Glutamatergic neuron (in vitro differentiated cells): ENCODE measurements at regions not wholly inside any gene's neighbourhood (a gene's known extent, or its start where the extent isn't known, plus 50 kb on each side); places are given as distances from the start of the nearest gene placed in this dataset.

Experiments
- DNase-seq: peaks from one replicate; pipeline ENCODE4 v3.0.0; 2022
- H3K27ac Mint-ChIP-seq: one replicate; pipeline ENCODE4 v1.8.0; 2020; ENCODE audit warnings: mild to moderate bottlenecking, mixed read lengths, inconsistent platforms; ENCODE audit not compliant: unreplicated experiment
- H3K27me3 Mint-ChIP-seq: one replicate; pipeline ENCODE4 v1.8.0; 2020; ENCODE audit warnings: mild to moderate bottlenecking, moderate library complexity, mixed read lengths, inconsistent platforms; ENCODE audit not compliant: unreplicated experiment
- H3K36me3 Mint-ChIP-seq: one replicate; pipeline ENCODE4 v1.8.0; 2020; ENCODE audit warnings: mild to moderate bottlenecking, mixed read lengths, inconsistent platforms; ENCODE audit not compliant: unreplicated experiment
- H3K4me1 Mint-ChIP-seq: one replicate; pipeline ENCODE4 v1.8.0; 2020; ENCODE audit warnings: mild to moderate bottlenecking, low read depth, mixed read lengths, inconsistent platforms; ENCODE audit not compliant: unreplicated experiment
- H3K4me3 Mint-ChIP-seq: one replicate; pipeline ENCODE4 v1.8.0; 2020; ENCODE audit warnings: mild to moderate bottlenecking, mixed read lengths, inconsistent platforms; ENCODE audit not compliant: unreplicated experiment
- H3K9me3 Mint-ChIP-seq: one replicate; pipeline ENCODE4 v1.8.0; 2020; ENCODE audit warnings: mild to moderate bottlenecking, moderate library complexity, mixed read lengths, inconsistent platforms; ENCODE audit not compliant: unreplicated experiment
- CTCF ChIP-seq: fragments of 200-600 bp; sonication (generic); IDR thresholded peaks from one replicate; pipeline ENCODE4 v1.5.0; 2021; ENCODE audit not compliant: partially characterized antibody, unreplicated experiment

DNA sequence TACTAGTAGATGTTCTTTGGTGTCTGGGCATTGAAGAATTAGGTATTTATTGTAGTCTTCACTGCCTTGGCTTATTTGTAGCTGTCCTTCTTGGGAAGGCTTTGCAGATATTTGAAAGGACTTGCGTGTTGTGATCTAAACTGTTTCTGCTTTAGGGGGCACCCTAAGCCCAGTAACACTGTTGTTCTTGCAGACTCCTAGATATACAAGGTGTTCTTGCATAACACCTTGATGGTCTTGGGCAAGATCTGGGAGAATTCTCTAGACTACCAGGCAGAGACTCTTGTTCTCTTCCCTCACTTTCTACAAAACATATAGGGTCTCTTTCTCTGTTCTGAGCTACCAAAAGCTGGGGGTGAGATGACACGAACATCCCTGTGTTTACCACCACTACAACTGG is 179.1 kb downstream of the FAM170A start:
- Mint-ChIP-seq H3K36me3 (peaks cover 14% of the 10 kb centered on the region), H3K27ac (no peak overlapping the region), H3K4me3 (no peak overlapping the region), H3K27me3 (no peaks in the 10 kb centered on the region), H3K9me3 (peaks cover 3% of the 10 kb centered on the region), H3K4me1 (no peaks in the 10 kb centered on the region)
- no peak for TF ChIP-seq CTCF
- DNase-seq: no peak

DNA sequence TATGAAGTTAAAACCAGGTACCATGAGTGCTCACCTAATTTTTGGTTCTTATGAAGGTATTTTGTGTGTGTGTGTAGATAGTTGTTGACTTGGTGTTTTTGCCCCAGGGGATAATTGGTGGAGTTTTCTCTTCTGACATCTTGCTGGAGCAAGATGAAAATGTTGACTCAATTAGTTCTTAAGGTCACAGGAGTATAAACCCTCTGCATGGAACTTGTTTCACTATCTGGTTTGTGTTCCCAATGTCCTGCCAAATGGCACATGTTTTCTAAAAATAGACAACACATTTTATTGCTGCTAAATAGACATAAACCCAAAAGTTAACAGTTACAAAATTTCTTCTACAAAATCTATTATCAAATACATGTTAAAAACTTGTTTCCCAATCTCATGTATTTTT is 180.9 kb downstream of the FAM170A start:
- no peak for TF ChIP-seq CTCF
- Mint-ChIP-seq H3K4me3 (no peak overlapping the region), H3K4me1 (no peaks in the 10 kb centered on the region), H3K9me3 (peaks cover 3% of the 10 kb centered on the region), H3K27me3 (no peaks in the 10 kb centered on the region), H3K27ac (no peak overlapping the region), H3K36me3 (peaks cover 14% of the 10 kb centered on the region)
- no peak for DNase-seq

- H3K4me3 Mint-ChIP-seq: no peak overlapping the region
- H3K27ac Mint-ChIP-seq: no peak overlapping the region
- H3K9me3 Mint-ChIP-seq: peaks cover 3% of the 10 kb centered on the region
- no peak for DNase-seq
- H3K4me1 Mint-ChIP-seq: no peaks in the 10 kb centered on the region
- peaks cover 14% of the 10 kb centered on the region for H3K36me3 Mint-ChIP-seq
- TF ChIP-seq CTCF: no peak
- no peaks in the 10 kb centered on the region for H3K27me3 Mint-ChIP-seq
These were observed 182.1 kb downstream of the FAM170A start for GRCh38 chr5:119811458-119811857.

- no peak for TF ChIP-seq CTCF
- Mint-ChIP-seq H3K27ac (no peak overlapping the region), H3K4me1 (no peaks in the 10 kb centered on the region), H3K27me3 (no peaks in the 10 kb centered on the region), H3K4me3 (no peak overlapping the region), H3K36me3 (no peaks in the 10 kb centered on the region), H3K9me3 (no peaks in the 10 kb centered on the region)
- DNase-seq: no peak
These were observed 185.3 kb downstream of the FAM170A start for GRCh38 chr5:119814655-119815054.

GRCh38 chr5:119816055-119816454 is 186.7 kb downstream of the FAM170A start:
- H3K9me3 Mint-ChIP-seq: no peaks in the 10 kb centered on the region
- no peaks in the 10 kb centered on the region for H3K36me3 Mint-ChIP-seq
- H3K4me1 Mint-ChIP-seq: no peaks in the 10 kb centered on the region
- DNase-seq: no peak
- no peak overlapping the region for H3K4me3 Mint-ChIP-seq
- no peak overlapping the region for H3K27ac Mint-ChIP-seq
- TF ChIP-seq CTCF: no peak
- H3K27me3 Mint-ChIP-seq: no peaks in the 10 kb centered on the region
